ENCODE measurements at regions not wholly inside any gene's neighbourhood (a gene's known extent, or its start where the extent isn't known, plus 50 kb on each side); places are given as distances from the start of the nearest gene placed in this dataset.

DNA sequence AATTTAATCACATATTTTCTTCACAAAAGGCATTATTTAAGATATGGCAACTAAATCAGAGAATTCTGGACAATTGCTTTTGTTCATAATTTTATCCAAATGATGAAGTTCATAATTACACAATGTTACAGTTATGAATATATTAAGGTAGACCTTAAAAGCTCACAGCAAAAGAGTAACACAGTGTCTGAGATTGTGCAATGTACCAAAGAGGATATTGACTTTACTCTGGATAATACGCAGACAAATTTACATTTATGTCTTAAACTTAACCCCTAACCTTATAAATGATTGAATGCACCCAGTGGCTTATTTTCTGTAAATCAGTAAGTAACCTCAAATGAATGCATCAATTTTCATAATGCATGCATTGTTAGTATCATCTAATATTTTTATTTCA is 216.2 kb upstream of the SAMSN1 start:
- no peak overlapping the region for H3K27ac Mint-ChIP-seq
- no peaks in the 10 kb centered on the region for H3K36me3 Mint-ChIP-seq (ENCODE audit: low read depth)
- H3K4me1 Mint-ChIP-seq (ENCODE audit: low read depth): peaks cover 6% of the 10 kb centered on the region
- no peaks in the 10 kb centered on the region for H3K9me3 Mint-ChIP-seq
- no peak overlapping the region for H3K4me3 Mint-ChIP-seq
- H3K27me3 Mint-ChIP-seq: no peaks in the 10 kb centered on the region

DNA sequence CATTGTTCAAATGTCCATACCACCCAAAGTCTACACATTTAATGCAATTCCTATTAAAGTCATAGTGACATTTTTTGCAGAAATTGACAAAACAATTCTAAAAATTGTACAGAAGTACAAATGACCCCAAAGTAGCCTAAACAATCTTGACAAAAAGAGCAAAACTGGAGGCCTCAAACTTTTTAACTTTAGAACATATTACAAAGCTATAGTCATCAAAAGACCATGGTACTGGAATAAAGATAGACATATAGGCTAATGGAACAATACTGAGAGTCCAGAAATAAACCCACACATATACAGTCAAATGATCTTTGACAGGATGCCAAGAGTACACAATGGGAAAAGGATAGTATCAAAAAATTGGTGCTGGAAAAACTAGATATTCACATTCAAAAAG is 213.2 kb upstream of the SAMSN1 start:
- no peak overlapping the region for H3K4me3 Mint-ChIP-seq
- H3K27me3 Mint-ChIP-seq: no peaks in the 10 kb centered on the region
- H3K27ac Mint-ChIP-seq: no peak overlapping the region

DNA sequence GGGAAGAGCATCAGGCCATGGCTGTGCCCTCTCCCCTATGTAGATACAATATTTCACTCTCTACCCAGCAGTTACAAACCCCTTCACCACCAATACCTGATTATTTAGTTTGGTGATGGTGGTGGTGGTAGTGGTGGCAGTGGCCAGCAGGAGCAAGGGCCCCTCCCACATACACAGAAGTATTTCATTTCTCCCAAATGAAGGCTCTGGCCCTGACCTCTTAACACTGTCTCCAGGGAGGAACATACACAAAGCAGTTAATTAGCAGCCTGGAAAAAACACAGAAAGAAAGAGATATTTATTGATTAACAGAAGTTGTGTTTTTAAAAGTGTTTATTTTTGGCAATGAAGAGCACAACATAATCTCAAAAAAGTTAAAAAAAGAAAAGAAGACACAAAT is 212.7 kb upstream of the SAMSN1 start:
- no peaks in the 10 kb centered on the region for H3K9me3 Mint-ChIP-seq
- peaks cover 6% of the 10 kb centered on the region for H3K4me1 Mint-ChIP-seq (ENCODE audit: low read depth)
- no peak overlapping the region for H3K4me3 Mint-ChIP-seq
- H3K36me3 Mint-ChIP-seq (ENCODE audit: low read depth): no peaks in the 10 kb centered on the region
- H3K27ac Mint-ChIP-seq: no peak overlapping the region
- no peaks in the 10 kb centered on the region for H3K27me3 Mint-ChIP-seq

More for the DNA sequence above, 213.2 kb upstream of the SAMSN1 start:
- H3K36me3 Mint-ChIP-seq (ENCODE audit: low read depth): no peaks in the 10 kb centered on the region
- peaks cover 6% of the 10 kb centered on the region for H3K4me1 Mint-ChIP-seq (ENCODE audit: low read depth)
- no peaks in the 10 kb centered on the region for H3K9me3 Mint-ChIP-seq

DNA sequence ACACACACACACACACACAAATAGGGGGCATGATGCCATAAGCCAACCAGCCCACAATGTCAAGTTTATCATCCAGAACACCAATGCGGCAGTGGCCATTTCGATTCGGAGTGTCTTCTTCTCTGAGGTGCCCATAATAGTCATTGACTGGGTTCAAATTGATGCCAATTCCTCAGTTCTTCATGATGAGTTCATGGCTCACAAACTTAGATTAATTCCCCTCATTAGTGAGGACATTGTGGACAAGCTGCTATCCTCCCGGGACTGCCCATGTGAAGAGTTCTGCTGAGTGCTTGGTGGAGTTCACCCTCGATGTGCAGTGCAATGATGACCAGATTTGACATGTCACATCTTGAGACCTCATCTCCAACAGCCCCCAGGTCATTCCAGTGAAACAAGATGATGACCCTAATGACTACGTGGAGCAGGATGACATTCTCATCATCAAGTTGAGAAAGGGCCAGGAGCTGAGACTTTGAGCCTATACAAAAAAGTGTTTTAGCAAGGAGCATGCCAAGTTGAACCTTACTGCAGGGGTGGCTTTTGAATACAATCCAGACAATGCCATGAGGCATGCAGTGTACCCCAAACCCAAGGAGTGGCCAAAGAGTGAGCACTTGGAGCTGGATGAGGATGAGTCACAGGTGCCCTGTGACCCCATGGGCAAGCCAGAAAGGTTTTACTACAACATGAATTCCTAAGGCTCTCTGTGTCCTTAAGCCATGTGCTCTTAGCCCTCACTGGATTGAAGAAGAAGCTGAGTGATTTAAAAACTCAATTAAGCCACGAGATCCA is 211.6 kb upstream of the SAMSN1 start:
- Mint-ChIP-seq H3K4me3 (no peak overlapping the region), H3K36me3 (ENCODE audit: low read depth) (no peaks in the 10 kb centered on the region), H3K27me3 (no peaks in the 10 kb centered on the region), H3K9me3 (no peaks in the 10 kb centered on the region), H3K4me1 (ENCODE audit: low read depth) (peaks cover 6% of the 10 kb centered on the region), H3K27ac (no peak overlapping the region)

DNA sequence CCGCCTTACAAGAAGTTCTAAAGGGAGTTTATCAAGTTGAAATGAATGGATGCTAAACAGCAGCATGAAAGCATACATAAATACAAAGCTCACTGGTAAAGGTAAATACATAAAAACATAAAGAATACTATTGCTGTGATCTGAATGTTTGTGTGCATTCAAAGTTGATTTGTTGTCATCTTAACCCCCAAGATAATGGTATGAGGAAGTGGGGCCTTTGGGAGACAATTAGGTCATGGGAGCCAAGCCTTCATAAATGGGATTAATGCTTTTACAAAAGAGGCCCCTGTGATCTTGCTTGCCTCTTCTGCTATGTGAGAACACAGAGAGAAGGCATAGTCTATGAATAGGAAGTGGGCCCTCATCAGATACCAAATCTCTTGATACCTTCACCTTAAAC is 209.0 kb upstream of the SAMSN1 start:
- Mint-ChIP-seq H3K9me3 (no peaks in the 10 kb centered on the region), H3K4me3 (no peak overlapping the region), H3K36me3 (ENCODE audit: low read depth) (no peaks in the 10 kb centered on the region), H3K4me1 (ENCODE audit: low read depth) (no peaks in the 10 kb centered on the region), H3K27ac (no peak overlapping the region), H3K27me3 (peaks cover 1% of the 10 kb centered on the region)

DNA sequence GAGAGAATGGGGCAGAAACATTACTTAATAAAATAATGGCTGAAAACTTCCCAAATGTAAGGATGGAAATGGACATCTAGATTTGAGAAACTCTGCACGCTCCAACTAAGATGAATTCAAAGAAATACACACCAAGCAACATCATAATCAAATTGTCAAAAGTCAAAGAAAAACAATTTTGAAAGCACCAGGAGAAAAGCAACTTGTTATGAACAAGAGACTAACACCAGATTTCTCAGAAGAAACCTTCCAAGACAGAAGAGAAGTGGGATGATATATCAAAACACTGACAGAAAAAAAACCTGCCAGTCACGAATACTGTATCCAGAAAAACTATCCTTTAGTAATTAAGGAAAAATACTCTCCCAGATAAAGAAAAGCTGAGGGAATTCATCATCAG is 208.6 kb upstream of the SAMSN1 start:
- Mint-ChIP-seq H3K27ac (no peak overlapping the region), H3K36me3 (ENCODE audit: low read depth) (no peaks in the 10 kb centered on the region), H3K9me3 (no peaks in the 10 kb centered on the region), H3K4me1 (ENCODE audit: low read depth) (no peaks in the 10 kb centered on the region), H3K4me3 (no peak overlapping the region), H3K27me3 (peaks cover 3% of the 10 kb centered on the region)

DNA sequence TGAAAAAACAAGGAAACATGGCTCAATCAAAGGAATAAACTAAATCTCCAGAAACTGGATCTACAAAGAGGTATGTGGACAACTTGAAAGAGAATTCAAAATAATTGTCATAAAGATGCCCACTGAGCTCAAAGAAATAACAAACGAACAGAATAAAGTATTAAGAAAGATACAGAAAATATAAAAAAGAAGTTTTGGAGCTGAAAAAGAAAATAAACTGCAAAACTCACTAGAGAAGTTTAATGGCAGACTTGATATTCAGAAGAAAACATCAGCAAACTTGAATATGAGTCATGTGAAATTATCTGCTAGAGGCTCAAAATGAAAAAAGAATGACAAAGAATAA is 208.1 kb upstream of the SAMSN1 start:
- Mint-ChIP-seq H3K4me1 (ENCODE audit: low read depth) (no peaks in the 10 kb centered on the region), H3K27ac (no peak overlapping the region), H3K27me3 (peaks cover 3% of the 10 kb centered on the region), H3K4me3 (no peak overlapping the region), H3K9me3 (no peaks in the 10 kb centered on the region), H3K36me3 (ENCODE audit: low read depth) (no peaks in the 10 kb centered on the region)

DNA sequence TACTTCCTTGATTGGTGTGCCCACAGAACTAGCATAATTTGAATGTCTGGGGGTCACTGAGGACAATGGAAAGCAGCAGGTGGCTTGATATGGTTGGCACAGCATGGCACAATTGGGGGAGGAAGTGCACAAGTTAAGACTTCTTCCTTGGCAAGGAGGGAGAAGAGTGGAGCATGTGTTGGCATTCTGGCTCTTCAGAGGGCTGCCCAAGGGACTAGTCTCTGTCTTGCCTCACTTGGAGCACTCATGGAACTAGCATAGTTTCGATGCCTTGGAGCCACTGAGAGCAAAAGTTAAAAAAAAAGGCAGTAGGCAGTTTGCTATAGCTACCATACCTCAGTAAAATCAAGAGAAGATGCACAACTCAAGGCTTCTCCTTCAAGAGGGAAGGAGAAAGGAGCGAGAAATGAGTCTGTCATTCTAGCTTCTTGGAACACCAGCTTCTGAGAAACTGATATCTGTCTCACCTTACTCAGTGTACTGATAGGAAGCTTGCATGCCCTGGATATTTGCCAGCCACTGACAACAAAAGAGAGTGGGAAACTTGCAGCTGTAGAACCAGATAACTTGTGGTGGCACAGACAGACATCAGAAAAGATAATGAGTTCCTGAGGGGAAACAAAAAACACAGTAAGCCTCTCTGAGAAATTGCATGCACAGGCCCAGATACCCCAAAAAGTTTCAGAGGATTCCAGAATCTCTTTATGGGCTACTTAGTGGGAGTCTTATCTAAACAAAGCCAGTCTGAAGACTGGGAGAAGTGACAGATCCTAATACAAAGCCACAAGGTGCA is 207.5 kb upstream of the SAMSN1 start:
- Mint-ChIP-seq H3K36me3 (ENCODE audit: low read depth) (no peaks in the 10 kb centered on the region), H3K27ac (no peak overlapping the region), H3K9me3 (no peaks in the 10 kb centered on the region), H3K4me3 (no peak overlapping the region), H3K27me3 (peaks cover 3% of the 10 kb centered on the region), H3K4me1 (ENCODE audit: low read depth) (no peaks in the 10 kb centered on the region)

DNA sequence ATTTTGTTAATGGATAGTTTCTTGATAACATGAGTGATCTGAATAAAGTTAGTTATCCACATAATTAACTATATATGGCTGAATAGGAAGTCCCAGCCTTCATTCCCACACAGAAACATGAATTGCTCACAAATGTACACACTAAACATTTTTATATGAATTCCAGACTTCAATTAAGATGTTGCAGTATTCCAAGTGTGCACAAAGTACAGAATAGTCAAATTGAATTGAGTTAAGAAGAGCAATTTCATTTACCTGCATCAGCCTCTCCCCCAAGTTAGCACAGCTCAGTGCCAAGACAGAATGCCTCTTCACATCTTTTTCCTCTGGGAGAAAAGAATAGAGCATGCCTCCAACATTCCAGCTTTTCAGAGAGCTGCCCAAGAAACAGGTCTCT is 207.0 kb upstream of the SAMSN1 start:
- Mint-ChIP-seq H3K4me1 (ENCODE audit: low read depth) (no peaks in the 10 kb centered on the region), H3K27ac (no peak overlapping the region), H3K4me3 (no peak overlapping the region), H3K36me3 (ENCODE audit: low read depth) (no peaks in the 10 kb centered on the region), H3K9me3 (no peaks in the 10 kb centered on the region), H3K27me3 (peaks cover 3% of the 10 kb centered on the region)

DNA sequence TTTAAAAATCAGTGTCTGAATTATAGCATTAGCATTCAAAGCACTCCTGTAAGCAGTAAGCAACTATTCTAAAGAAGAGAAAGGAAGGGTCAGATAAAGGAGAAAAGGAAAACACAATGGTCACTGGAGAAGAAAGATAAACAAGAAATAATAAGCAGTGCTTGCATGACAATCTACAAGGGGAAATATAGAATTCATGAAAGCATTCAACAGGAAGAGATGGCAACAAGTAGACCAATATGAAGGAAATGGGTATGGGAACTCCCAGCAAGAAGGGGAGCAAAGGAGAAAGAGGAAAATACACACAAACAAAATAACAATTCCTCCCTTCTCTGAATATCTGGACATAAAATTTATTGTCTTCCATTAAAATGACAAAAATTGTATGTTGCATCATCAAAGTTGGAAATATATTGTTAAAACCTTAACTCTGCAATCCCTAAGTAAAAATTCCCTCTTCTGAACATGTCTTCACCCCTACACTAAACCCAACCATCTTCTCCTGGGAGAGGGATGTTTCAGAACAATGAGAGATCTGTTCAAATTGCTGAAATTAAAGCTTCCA is 206.3 kb upstream of the SAMSN1 start:
- Mint-ChIP-seq H3K4me3 (no peak overlapping the region), H3K36me3 (ENCODE audit: low read depth) (no peaks in the 10 kb centered on the region), H3K27me3 (peaks cover 3% of the 10 kb centered on the region), H3K4me1 (ENCODE audit: low read depth) (no peaks in the 10 kb centered on the region), H3K27ac (no peak overlapping the region), H3K9me3 (no peaks in the 10 kb centered on the region)

DNA sequence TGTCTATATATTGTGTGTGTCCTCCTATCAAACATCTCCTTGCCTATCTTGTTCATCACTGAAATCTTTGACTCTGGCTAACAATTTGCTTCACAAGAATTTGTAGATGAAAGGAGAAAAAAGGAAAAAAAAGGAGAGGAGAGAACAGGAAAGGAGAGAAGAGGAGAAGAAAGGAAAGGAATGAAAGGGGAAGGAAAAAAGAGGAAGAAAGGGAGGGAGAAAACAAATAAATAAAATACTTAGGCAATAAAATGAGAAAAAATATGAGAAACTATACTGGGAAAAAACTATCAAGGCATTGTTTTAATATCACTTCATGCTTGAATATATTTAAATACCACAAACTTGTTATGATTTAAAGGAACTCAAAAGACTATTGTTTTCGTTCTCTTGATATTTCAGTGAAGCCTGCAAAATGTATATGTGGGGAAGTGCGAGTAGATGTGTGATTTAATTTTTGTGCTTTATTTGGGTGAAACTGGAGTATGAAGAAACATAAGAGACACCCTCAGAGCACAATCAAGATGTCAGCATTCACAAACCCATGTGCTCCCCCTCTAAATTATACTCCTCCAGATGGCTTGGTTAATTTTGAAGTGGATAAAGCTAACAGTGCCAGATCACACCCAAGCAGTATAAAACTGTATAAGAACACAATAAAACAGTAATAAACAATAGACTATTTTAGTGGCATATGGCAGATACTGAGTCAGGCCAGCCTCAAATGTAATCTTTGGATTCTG is 205.7 kb upstream of the SAMSN1 start:
- Mint-ChIP-seq H3K27me3 (peaks cover 3% of the 10 kb centered on the region), H3K4me1 (ENCODE audit: low read depth) (no peaks in the 10 kb centered on the region), H3K4me3 (no peak overlapping the region), H3K27ac (no peak overlapping the region), H3K36me3 (ENCODE audit: low read depth) (no peaks in the 10 kb centered on the region), H3K9me3 (no peaks in the 10 kb centered on the region)

DNA sequence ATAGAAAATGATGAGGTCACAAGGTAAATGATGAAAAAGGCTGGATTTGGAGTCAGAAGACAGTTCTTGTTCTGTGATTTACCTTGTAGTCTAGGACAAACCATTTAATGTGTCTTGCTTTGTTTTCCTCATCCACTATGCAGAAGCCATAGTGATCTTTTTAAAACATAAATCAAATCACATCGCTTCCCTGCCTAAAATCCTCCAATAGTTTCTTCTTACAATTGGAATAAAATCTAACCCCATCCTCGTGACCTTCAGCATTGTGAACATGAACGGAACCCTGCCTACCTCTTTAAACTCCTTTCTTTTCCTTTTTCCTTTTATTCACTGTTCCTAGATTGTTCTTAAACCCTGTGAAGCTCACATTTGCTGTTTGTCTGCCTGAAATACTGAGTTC is 204.9 kb upstream of the SAMSN1 start:
- H3K27ac Mint-ChIP-seq: no peak overlapping the region
- no peaks in the 10 kb centered on the region for H3K36me3 Mint-ChIP-seq (ENCODE audit: low read depth)
- no peaks in the 10 kb centered on the region for H3K4me1 Mint-ChIP-seq (ENCODE audit: low read depth)
- H3K27me3 Mint-ChIP-seq: peaks cover 3% of the 10 kb centered on the region
- no peak overlapping the region for H3K4me3 Mint-ChIP-seq
- H3K9me3 Mint-ChIP-seq: no peaks in the 10 kb centered on the region

DNA sequence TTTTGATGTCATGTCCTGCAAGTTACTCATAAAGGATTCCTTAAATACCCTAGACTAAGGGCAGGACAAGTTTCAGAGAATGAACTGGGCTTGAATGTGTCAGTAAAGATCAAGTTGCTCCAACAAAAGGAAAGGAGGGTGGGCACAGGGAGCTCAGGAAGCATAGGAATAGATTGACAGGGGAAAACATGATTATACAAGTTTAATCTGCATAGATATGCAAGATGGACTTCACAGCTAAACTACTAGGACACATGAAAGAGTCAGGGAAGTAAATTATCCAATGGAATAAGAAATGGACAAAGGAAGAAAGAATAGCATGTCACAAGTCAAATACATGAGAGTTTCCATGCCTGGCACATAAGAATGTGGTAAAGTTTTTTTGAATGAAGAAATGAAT is 203.9 kb upstream of the SAMSN1 start:
- peaks cover 3% of the 10 kb centered on the region for H3K27me3 Mint-ChIP-seq

DNA sequence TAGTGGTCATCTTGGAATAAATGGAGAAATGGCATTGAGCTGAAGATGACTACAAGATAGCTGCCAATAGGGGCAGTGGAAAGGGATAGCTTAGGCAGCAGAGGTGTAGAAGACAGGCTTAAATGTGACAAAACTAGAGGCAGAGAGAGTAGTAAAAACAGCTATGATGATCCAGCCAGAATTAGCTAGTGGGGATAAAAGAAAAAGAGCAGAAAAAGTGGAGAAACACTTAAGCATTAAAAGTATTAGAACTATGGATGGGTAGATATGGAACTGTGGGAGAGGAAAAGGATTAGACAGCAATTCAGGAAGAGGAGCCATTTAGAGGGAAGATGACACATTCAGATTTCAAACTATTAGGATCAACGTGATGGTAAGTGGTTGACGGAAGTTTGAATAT is 202.5 kb upstream of the SAMSN1 start:
- no peaks in the 10 kb centered on the region for H3K36me3 Mint-ChIP-seq (ENCODE audit: low read depth)
- no peak overlapping the region for H3K27ac Mint-ChIP-seq
- H3K9me3 Mint-ChIP-seq: peaks cover 2% of the 10 kb centered on the region
- H3K27me3 Mint-ChIP-seq: peaks cover 3% of the 10 kb centered on the region
- H3K4me3 Mint-ChIP-seq: no peak overlapping the region
- H3K4me1 Mint-ChIP-seq (ENCODE audit: low read depth): no peaks in the 10 kb centered on the region

More for the DNA sequence above, 203.9 kb upstream of the SAMSN1 start:
- H3K27ac Mint-ChIP-seq: no peak overlapping the region
- no peaks in the 10 kb centered on the region for H3K9me3 Mint-ChIP-seq
- no peaks in the 10 kb centered on the region for H3K4me1 Mint-ChIP-seq (ENCODE audit: low read depth)
- no peak overlapping the region for H3K4me3 Mint-ChIP-seq
- no peaks in the 10 kb centered on the region for H3K36me3 Mint-ChIP-seq (ENCODE audit: low read depth)

DNA sequence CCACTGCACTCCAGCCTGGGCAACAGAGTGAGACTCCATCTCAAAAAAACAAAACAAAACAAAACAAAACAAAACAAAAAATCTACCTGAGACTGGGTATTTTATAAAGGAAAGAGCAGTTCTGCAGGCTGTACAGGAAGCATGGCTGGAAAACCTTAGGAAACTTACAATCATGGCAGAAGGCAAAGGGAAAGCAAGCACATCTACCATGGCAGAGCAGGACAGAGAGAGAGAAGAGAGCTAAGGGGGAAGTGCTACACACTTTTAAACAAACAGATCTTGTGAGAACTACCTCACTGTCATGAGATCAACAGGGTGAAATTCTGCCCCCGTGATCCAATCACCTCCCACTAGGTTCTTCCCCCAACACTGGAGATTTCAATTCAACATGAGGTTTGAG is 198.3 kb upstream of the SAMSN1 start:
- Mint-ChIP-seq H3K4me3 (no peak overlapping the region), H3K4me1 (ENCODE audit: low read depth) (no peaks in the 10 kb centered on the region), H3K27me3 (no peaks in the 10 kb centered on the region), H3K27ac (no peak overlapping the region), H3K36me3 (ENCODE audit: low read depth) (no peaks in the 10 kb centered on the region), H3K9me3 (peaks cover 4% of the 10 kb centered on the region)

Data from stimulated activated naive CD8-positive, alpha-beta T cell treated with anti-CD3 and anti-CD28 coated beads, Interleukin-15, Interleukin-2, amounts not matched to agents 100 ng/mL and 50 ng/mL, for 24 hours (primary cell).